Fibroblast of mammary gland (primary cell): ENCODE measurements at regions not wholly inside any gene's neighbourhood (a gene's known extent, or its start where the extent isn't known, plus 50 kb on each side); places are given as distances from the start of the nearest gene placed in this dataset.
A peak's percentile ranks its signal among the peaks of the same experiment; 100 is the strongest.

Experiments
- DNase-seq: peaks from one replicate; pipeline ENCODE4 v3.0.0-alpha.2; 2010; ENCODE audit warnings: low read depth
- H3K4me3 ChIP-seq: 2 replicates; pipeline ENCODE4 v1.5.1; 2011; ENCODE audit warnings: low read depth, mild to moderate bottlenecking, low read length, moderate library complexity; ENCODE audit not compliant: control insufficient read depth
- TF ChIP-seq, protein P1 (sequence below): conservative IDR thresholded peaks from 2 replicates; pipeline ENCODE4 v1.5.1; 2011; ENCODE audit warnings: low read depth, low read length, inconsistent platforms; ENCODE audit not compliant: control insufficient read depth, insufficient read depth

DNA sequence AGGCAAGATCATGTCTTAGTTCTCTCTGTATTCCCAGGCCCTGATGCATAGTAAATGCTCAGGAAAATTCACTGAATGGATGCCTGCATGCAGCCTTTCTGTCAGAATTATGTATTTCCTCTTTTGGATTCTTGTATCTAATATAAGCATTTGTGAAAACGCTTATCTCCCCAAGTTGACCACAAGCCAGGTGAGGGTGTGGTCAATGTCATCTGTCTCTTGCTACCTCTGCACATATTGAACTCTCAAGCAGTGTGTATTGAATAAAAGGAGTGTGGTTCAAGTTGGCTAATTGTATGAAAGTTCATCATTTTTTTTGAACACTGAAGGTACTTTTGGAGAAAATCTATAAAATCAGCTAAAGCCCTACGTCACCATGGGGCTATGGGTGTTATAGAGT lies 84.3 kb downstream of the CNGA2 start:
- no peak for DNase-seq
- TF ChIP-seq, protein P1, sequence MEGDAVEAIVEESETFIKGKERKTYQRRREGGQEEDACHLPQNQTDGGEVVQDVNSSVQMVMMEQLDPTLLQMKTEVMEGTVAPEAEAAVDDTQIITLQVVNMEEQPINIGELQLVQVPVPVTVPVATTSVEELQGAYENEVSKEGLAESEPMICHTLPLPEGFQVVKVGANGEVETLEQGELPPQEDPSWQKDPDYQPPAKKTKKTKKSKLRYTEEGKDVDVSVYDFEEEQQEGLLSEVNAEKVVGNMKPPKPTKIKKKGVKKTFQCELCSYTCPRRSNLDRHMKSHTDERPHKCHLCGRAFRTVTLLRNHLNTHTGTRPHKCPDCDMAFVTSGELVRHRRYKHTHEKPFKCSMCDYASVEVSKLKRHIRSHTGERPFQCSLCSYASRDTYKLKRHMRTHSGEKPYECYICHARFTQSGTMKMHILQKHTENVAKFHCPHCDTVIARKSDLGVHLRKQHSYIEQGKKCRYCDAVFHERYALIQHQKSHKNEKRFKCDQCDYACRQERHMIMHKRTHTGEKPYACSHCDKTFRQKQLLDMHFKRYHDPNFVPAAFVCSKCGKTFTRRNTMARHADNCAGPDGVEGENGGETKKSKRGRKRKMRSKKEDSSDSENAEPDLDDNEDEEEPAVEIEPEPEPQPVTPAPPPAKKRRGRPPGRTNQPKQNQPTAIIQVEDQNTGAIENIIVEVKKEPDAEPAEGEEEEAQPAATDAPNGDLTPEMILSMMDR: no peak
- no peak overlapping the region for H3K4me3 ChIP-seq

DNA sequence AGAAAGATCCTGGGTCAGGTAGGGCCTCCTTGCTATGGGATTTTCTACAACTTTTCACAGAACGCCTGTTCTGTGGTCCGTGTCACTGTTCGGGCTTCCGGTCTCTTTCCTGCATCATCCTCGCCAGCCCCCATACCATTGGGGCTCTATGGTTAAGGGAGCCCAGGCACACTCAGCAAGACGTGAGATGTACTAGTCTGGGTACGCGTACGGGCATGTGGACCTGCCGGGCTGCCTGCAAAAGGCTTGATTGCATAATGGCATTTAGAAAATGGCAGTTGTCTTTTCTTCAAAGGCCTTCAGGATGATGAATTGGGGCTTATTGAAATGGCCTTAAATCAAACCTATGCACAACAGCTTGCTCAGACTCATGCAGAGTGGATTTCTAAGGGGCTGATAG lies 86.7 kb downstream of the CNGA2 start:
- no peak overlapping the region for H3K4me3 ChIP-seq
- DNase-seq: no peak
- TF ChIP-seq, protein P1: no peak

DNA sequence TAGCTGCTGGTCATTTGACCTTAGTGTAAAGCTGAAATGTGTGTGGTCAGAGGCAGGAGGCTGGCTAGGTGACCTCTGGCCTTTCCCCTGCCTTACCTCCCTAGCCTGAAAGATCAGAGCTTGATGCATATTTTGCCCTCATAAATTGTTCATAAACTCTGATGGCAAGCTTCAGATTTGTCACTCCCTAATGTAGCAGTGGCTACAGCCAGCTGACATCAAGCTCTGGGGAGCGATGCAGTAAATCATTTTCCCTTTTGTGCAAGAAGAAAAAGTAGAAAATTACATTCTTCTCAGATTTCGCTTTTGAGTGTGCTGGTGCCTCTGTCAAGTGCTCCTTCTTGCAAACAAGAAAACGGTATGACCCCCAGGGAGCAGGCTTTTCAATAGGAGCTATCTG lies 87.7 kb upstream of the MAGEA4 start:
- no peak overlapping the region for H3K4me3 ChIP-seq
- TF ChIP-seq, protein P1: no peak
- DNase-seq: no peak

DNA sequence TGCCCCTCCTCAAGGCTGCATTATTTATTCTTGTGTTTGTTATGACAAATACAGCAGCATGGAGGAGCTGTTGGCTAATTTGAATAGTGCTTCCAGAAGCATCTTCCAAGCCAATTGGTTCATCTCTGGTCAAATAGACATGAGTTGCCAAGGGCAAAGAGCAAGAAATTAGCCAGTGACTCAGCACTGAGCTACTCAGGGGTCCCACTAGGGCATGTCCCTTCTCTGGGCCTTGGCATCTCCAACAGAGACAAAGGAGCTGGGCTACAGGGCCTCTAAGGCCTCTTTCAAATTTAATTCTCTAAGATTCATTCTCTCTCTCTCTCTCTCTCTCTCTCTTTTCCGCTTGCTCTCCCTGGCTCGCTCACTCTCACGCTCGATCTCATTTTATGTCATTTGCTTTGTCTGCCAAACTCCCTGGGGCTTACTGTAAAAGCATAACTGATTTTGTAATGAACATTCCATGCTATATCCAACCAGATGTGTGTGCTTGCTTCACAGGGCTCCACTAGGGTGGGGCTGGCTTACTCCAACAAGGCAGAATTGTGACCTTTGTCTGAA lies 86.7 kb upstream of the MAGEA4 start:
- TF ChIP-seq, protein P1: peak; percentile 48
- DNase-seq: peak; percentile 89
- no peak overlapping the region for H3K4me3 ChIP-seq

DNA sequence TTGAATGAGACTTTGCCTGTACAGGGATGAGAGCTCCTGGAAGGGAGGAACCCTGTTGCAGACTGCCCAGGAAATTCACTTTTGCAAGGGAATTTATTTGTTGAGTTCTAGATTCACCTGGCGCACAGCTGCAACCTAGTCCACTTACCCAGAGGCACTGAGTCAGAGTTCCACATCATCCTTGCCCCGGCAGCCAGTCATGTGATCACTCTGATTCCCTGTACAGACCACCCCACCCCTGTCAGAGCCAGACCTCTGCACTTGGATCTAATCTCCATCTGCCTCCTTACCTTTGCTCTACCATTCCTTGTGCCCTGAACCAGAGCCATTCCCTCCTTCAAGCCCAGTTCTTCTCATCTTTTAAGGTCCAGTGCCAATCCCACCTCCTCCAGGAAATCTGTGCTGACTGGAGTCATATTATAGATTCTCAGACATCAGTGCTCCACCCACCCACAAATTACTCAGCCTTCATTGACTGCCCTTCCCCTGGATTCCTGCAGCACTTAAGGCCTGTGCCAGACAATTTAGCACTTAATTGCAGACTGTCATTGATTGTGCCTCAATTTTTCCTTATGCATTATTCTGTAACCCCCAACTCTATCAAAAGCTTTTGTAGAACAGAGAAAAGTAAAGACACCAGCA lies 84.1 kb upstream of the MAGEA4 start:
- H3K4me3 ChIP-seq: no peak overlapping the region
- peak; percentile 31 for DNase-seq
- TF ChIP-seq, protein P1: no peak

DNA sequence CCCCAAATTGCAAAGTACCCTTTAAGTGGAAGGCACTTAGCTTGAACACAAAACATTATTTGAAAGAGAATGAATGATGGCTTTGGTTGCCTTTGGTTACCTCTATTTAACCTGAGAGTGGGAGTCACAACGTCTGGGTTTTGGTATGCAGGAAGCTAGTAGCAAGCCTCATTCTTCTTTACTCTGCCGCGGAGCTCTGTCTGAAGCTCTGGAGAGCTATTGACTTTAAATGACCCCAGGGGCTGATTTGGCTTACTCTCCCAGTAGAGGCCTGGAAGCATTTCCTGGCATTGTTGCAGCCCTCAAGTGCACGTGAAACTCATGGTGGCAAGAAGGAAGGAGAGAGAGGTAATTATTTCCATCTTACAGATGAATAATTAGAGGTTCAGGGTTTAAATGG lies 81.8 kb upstream of the MAGEA4 start:
- DNase-seq: no peak

More for the DNA sequence above, 81.8 kb upstream of the MAGEA4 start:
- TF ChIP-seq, protein P1: no peak
- H3K4me3 ChIP-seq: no peak overlapping the region
